Keratinocyte (primary cell): ENCODE measurements at regions not wholly inside any gene's neighbourhood (a gene's known extent, or its start where the extent isn't known, plus 50 kb on each side); places are given as distances from the start of the nearest gene placed in this dataset.

Experiments
- DNase-seq: peaks from one replicate; pipeline ENCODE4 v3.0.0-alpha.2; 2011; ENCODE audit warnings: low read depth, missing footprints, low spot score
- FAIRE-seq: peaks from 2 replicates; lab custom pipeline; 2011; peaks lifted over from hg19 to GRCh38; lab: Jason Lieb, UNC
- H2AFZ ChIP-seq: 2 replicates; pipeline ENCODE4 v1.6.0; 2012; ENCODE audit warnings: low read length, control low read depth, inconsistent platforms; ENCODE audit not compliant: control insufficient read depth
- H3K27ac ChIP-seq: 2 replicates; pipeline ENCODE4 v1.5.1; 2011; ENCODE audit warnings: low read length; ENCODE audit not compliant: control insufficient read depth, insufficient read depth
- H3K27me3 ChIP-seq: 3 replicates; pipeline ENCODE4 v1.6.0; 2011; ENCODE audit warnings: low read length; ENCODE audit not compliant: control insufficient read depth, insufficient read depth; ENCODE audit errors: extremely low read depth
- H3K36me3 ChIP-seq, 2 experiments: 2 replicates in 1 of 2; 3 replicates in 1 of 2; pipeline ENCODE4 v1.5.1; 2011; ENCODE audit warnings: low read length in 2 of 2, mild to moderate bottlenecking in 1 of 2; ENCODE audit not compliant: control insufficient read depth in 2 of 2, insufficient read depth in 2 of 2; ENCODE audit errors: extremely low read depth in 1 of 2
- H3K4me1 ChIP-seq: 3 replicates; pipeline ENCODE4 v1.5.1; 2011; ENCODE audit warnings: low read length; ENCODE audit not compliant: control insufficient read depth, insufficient read depth; ENCODE audit errors: extremely low read depth
- H3K4me2 ChIP-seq: 3 replicates; pipeline ENCODE4 v1.6.0; 2011; ENCODE audit warnings: low read depth, low read length; ENCODE audit not compliant: control insufficient read depth, insufficient read depth; ENCODE audit errors: extremely low read depth
- H3K4me3 ChIP-seq, 3 experiments: fragments of 200-600 bp in 1 of 3; sonication (generic) in 1 of 3; 2 replicates in 2 of 3; 3 replicates in 1 of 3; pipeline ENCODE4 v1.5.1; 2011 to 2016; ENCODE audit warnings: low read length in 3 of 3, mild to moderate bottlenecking in 3 of 3, control low read depth in 2 of 3, inconsistent platforms in 1 of 3, low read depth in 1 of 3, mixed read lengths in 1 of 3, mixed run types in 1 of 3, moderate library complexity in 1 of 3; ENCODE audit not compliant: control insufficient read depth in 2 of 3, insufficient read depth in 2 of 3; ENCODE audit errors: extremely low read depth in 1 of 3
- H3K79me2 ChIP-seq: 2 replicates; pipeline ENCODE4 v1.6.0; 2012; ENCODE audit warnings: low read length; ENCODE audit not compliant: control insufficient read depth, insufficient read depth
- H3K9ac ChIP-seq: 3 replicates; pipeline ENCODE4 v1.6.0; 2011; ENCODE audit warnings: low read length; ENCODE audit not compliant: control insufficient read depth, insufficient read depth; ENCODE audit errors: extremely low read depth
- H3K9me1 ChIP-seq: 3 replicates; pipeline ENCODE4 v1.6.0; 2011; ENCODE audit warnings: low read length; ENCODE audit not compliant: control insufficient read depth, insufficient read depth; ENCODE audit errors: extremely low read depth
- H3K9me3 ChIP-seq: 2 replicates; pipeline ENCODE4 v1.5.1; 2012; ENCODE audit warnings: low read depth, low read length; ENCODE audit not compliant: control insufficient read depth
- H4K20me1 ChIP-seq: 3 replicates; pipeline ENCODE4 v1.6.0; 2011; ENCODE audit warnings: low read length; ENCODE audit not compliant: control insufficient read depth, insufficient read depth; ENCODE audit errors: extremely low read depth
- CTCF ChIP-seq, 3 experiments: IDR thresholded peaks in 1 of 3; conservative IDR thresholded peaks in 1 of 3; optimal IDR thresholded peaks in 1 of 3; 2 replicates in 2 of 3; 3 replicates in 1 of 3; pipeline versions ENCODE3 to v1.5.1; 2011; ENCODE audit warnings: low read length in 3 of 3, mild to moderate bottlenecking in 3 of 3, moderate library complexity in 2 of 3, control low read depth in 1 of 3, inconsistent platforms in 1 of 3; ENCODE audit not compliant: insufficient read depth in 2 of 3; ENCODE audit errors: extremely low read depth in 1 of 3
- EZH2 ChIP-seq: IDR thresholded peaks from one replicate; pipeline ENCODE4 v1.6.1; 2012; ENCODE audit warnings: inconsistent platforms, mild to moderate bottlenecking, low read length, moderate library complexity
- dilution Hi-C: fragments of 300-500 bp; cut with MboI; formaldehyde crosslinking; loops from one replicate; pipeline ENCODE4 v1.7.0; 2020; ENCODE audit warnings: low sequenced_read_pairs; ENCODE audit not compliant: extremely low pct_ligation_motif_present

- FAIRE-seq (no peak), DNase-seq (no peak)
- Histone ChIP-seq H3K9me3 (no peaks in the 10 kb centered on the region), H2AFZ (no peak overlapping the region), H3K9ac (no peak overlapping the region), H3K4me1 (no peaks in the 10 kb centered on the region), H3K27ac (no peak overlapping the region), H3K9me1 (no peaks in the 10 kb centered on the region), H3K27me3 (no peaks in the 10 kb centered on the region), H3K4me2 (no peak overlapping the region), H4K20me1 (no peaks in the 10 kb centered on the region), H3K79me2 (no peaks in the 10 kb centered on the region), H3K4me3 (no peak overlapping the region), H3K36me3 (no peaks in the 10 kb centered on the region)
- no peak for TF ChIP-seq EZH2
- TF ChIP-seq CTCF (optimal IDR thresholded peaks at IDR 0.05 in 1 of 3, IDR thresholded peaks at IDR 0.05 in 1 of 3, conservative IDR thresholded peaks at IDR 0.05 in 1 of 3; ENCODE audit: extremely low read depth in 1 of 3, insufficient read depth in 2 of 3, low read length in 3 of 3): no peak
- dilution Hi-C loops: no loop called here
Measured at GRCh38 chr2:145596416-145596815, 1076.5 kb upstream of the ZEB2 start.

GRCh38 chr2:145595296-145595695, 1075.4 kb upstream of the ZEB2 start:
- Histone ChIP-seq H3K4me2 (no peak overlapping the region), H3K36me3 (no peaks in the 10 kb centered on the region), H3K27ac (no peak overlapping the region), H3K9me3 (no peaks in the 10 kb centered on the region), H4K20me1 (no peaks in the 10 kb centered on the region), H3K4me3 (no peak overlapping the region), H3K4me1 (no peaks in the 10 kb centered on the region), H3K79me2 (no peaks in the 10 kb centered on the region), H2AFZ (no peak overlapping the region), H3K9me1 (no peaks in the 10 kb centered on the region), H3K27me3 (no peaks in the 10 kb centered on the region), H3K9ac (no peak overlapping the region)
- dilution Hi-C loops: no loop called here
- TF ChIP-seq CTCF (optimal IDR thresholded peaks at IDR 0.05 in 1 of 3, IDR thresholded peaks at IDR 0.05 in 1 of 3, conservative IDR thresholded peaks at IDR 0.05 in 1 of 3; ENCODE audit: extremely low read depth in 1 of 3, insufficient read depth in 2 of 3, low read length in 3 of 3) (no peak), EZH2 (no peak)
- FAIRE-seq (no peak), DNase-seq (no peak)
